Mesenchymal stem cell (in vitro differentiated cells and primary cell): ENCODE measurements at regions not wholly inside any gene's neighbourhood (a gene's known extent, or its start where the extent isn't known, plus 50 kb on each side); places are given as distances from the start of the nearest gene placed in this dataset.

Experiments used
- DNase-seq: peaks from one replicate; pipeline ENCODE4 v3.0.0-alpha.2; 2013
- H2AFZ ChIP-seq: one replicate; pipeline ENCODE4 v1.6.1; 2013; ENCODE audit warnings: low read depth, mild to moderate bottlenecking, control low read depth, inconsistent platforms, low read length, moderate library complexity
- H2AK5ac ChIP-seq: 2 replicates; pipeline ENCODE4 v1.6.1; 2013; ENCODE audit warnings: low read length, moderate library complexity, mild to moderate bottlenecking, inconsistent platforms; ENCODE audit not compliant: severe bottlenecking
- H2BK120ac ChIP-seq: one replicate; pipeline ENCODE4 v1.6.1; 2013; ENCODE audit warnings: low read depth, mild to moderate bottlenecking, inconsistent platforms, low read length, moderate library complexity
- H2BK12ac ChIP-seq, 2 experiments: one replicate each; pipeline ENCODE4 v1.6.1; 2013; ENCODE audit warnings: inconsistent platforms in 2 of 2, low read length in 2 of 2, mild to moderate bottlenecking in 2 of 2, moderate library complexity in 2 of 2, control low read depth in 1 of 2
- H2BK15ac ChIP-seq: one replicate; pipeline ENCODE4 v1.6.1; 2013; ENCODE audit warnings: mild to moderate bottlenecking, low read depth, inconsistent platforms; ENCODE audit not compliant: poor library complexity, severe bottlenecking
- H2BK5ac ChIP-seq: 2 replicates; pipeline ENCODE4 v1.6.1; 2013; ENCODE audit warnings: low read depth, mild to moderate bottlenecking, low read length, control low read depth, inconsistent platforms; ENCODE audit not compliant: poor library complexity, severe bottlenecking
- H3K14ac ChIP-seq, 2 experiments: one replicate each; pipeline ENCODE4 v1.6.1; 2013; ENCODE audit warnings: inconsistent platforms in 2 of 2, low read length in 2 of 2, control low read depth in 1 of 2, mild to moderate bottlenecking in 1 of 2, moderate library complexity in 1 of 2
- H3K18ac ChIP-seq, 2 experiments: one replicate each; pipeline ENCODE4 v1.6.1; 2013; ENCODE audit warnings: inconsistent platforms in 2 of 2, low read length in 2 of 2, control low read depth in 1 of 2, low read depth in 1 of 2, mild to moderate bottlenecking in 1 of 2
- H3K23ac ChIP-seq, 2 experiments: one replicate each; pipeline ENCODE4 v1.6.1; 2013; ENCODE audit warnings: inconsistent platforms in 2 of 2, low read length in 2 of 2, mild to moderate bottlenecking in 2 of 2, moderate library complexity in 2 of 2, control low read depth in 1 of 2
- H3K27ac ChIP-seq: 2 replicates; pipeline ENCODE4 v1.5.1; 2013; ENCODE audit warnings: mild to moderate bottlenecking, moderate library complexity, low read length, control low read depth, inconsistent platforms; ENCODE audit not compliant: poor library complexity, severe bottlenecking
- H3K27me3 ChIP-seq, 2 experiments: 2 replicates each; pipeline versions ENCODE4 v1.6.1 to v1.7.0; 2013; ENCODE audit warnings: low read length in 2 of 2, mild to moderate bottlenecking in 2 of 2, moderate library complexity in 2 of 2, control low read depth in 1 of 2, inconsistent platforms in 1 of 2; ENCODE audit not compliant: control insufficient read depth in 1 of 2, insufficient read depth in 1 of 2
- H3K36me3 ChIP-seq, 2 experiments: 2 replicates each; pipeline versions ENCODE4 v1.6.1 to v1.7.0; 2013; ENCODE audit warnings: low read length in 2 of 2, control low read depth in 1 of 2, inconsistent platforms in 1 of 2, low read depth in 1 of 2, mild to moderate bottlenecking in 1 of 2; ENCODE audit not compliant: insufficient read depth in 2 of 2, control insufficient read depth in 1 of 2
- H3K4ac ChIP-seq, 2 experiments: one replicate each; pipeline ENCODE4 v1.6.1; 2013; ENCODE audit warnings: inconsistent platforms in 2 of 2, low read length in 2 of 2, mild to moderate bottlenecking in 2 of 2, moderate library complexity in 2 of 2, control low read depth in 1 of 2, low read depth in 1 of 2
- H3K4me1 ChIP-seq: 2 replicates; pipeline ENCODE4 v1.6.1; 2013; ENCODE audit warnings: low read depth, low read length, control low read depth; ENCODE audit not compliant: control insufficient read depth, insufficient read depth
- H3K4me2 ChIP-seq: 2 replicates; pipeline ENCODE4 v1.6.1; 2013; ENCODE audit warnings: low read length, mild to moderate bottlenecking, inconsistent platforms; ENCODE audit not compliant: poor library complexity, severe bottlenecking
- H3K4me3 ChIP-seq, 2 experiments: 2 replicates each; pipeline versions ENCODE4 v1.5.1 to v1.7.0; 2013; ENCODE audit warnings: low read length in 2 of 2, mild to moderate bottlenecking in 2 of 2, control low read depth in 1 of 2, low read depth in 1 of 2; ENCODE audit not compliant: insufficient read depth in 1 of 2
- H3K79me1 ChIP-seq: replicated peaks from 2 replicates; pipeline ENCODE4 v1.6.1; 2013; ENCODE audit warnings: mild to moderate bottlenecking, control low read depth, low read length, inconsistent platforms; ENCODE audit not compliant: poor library complexity, severe bottlenecking
- H3K9ac ChIP-seq: 2 replicates; pipeline ENCODE4 v1.7.0; 2013; ENCODE audit warnings: mild to moderate bottlenecking, low read length, moderate library complexity
- H3K9me3 ChIP-seq: 2 replicates; pipeline ENCODE4 v1.7.0; 2013; ENCODE audit warnings: mild to moderate bottlenecking, low read length; ENCODE audit not compliant: control insufficient read depth
- H4K8ac ChIP-seq: one replicate; pipeline ENCODE4 v1.6.1; 2013; ENCODE audit warnings: inconsistent platforms, mild to moderate bottlenecking, low read length, moderate library complexity
- H4K91ac ChIP-seq: one replicate; pipeline ENCODE4 v1.6.1; 2013; ENCODE audit warnings: mild to moderate bottlenecking, low read length, inconsistent platforms
- WGBS: methylation state at CpG from one replicate; pipeline ENCODE4 v1.1.7; 2013; ENCODE audit warnings: mixed read lengths; 5-methylcytosine and 5-hydroxymethylcytosine counted together

DNA sequence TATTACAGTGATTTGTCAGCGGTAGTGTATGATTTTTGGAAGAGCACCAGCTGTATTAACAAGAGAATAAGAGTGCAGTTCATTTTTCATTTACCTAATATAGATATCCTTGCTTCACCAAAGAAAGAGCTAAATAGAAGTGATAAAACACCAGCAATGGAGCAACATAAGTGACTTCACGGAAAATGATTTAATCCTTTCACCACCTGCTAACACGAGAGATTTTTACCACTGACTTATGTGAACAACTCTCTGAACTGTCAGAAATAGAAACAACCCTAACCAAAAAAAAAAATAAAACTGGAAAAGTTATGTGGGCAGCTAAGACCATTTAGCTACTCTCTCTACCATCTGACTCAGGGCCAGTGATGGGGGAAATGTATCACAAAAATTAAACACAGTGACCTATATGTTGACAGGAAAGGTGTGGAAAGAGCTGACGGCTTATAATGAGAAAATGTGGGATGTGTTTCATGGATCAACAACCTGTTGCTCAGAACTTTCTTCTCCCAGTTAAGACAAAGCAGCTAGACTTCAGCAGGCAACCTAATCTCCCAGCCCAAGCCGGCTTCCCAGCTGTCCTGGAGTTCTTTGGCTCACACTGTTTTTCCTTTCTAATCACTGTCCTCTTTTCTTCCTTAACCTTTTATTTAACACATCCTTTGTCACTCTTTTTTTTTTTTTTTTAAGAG is 272.7 kb downstream of the SS18 start:
- Histone ChIP-seq H3K36me3 (no peaks in the 10 kb centered on the region), H3K9me3 (no peaks in the 10 kb centered on the region), H3K4ac (no peak overlapping the region), H3K4me3 (no peak overlapping the region), H3K9ac (no peak overlapping the region), H3K4me2 (no peak overlapping the region), H2AK5ac (no peak overlapping the region), H4K91ac (no peak overlapping the region), H3K14ac (no peak overlapping the region), H2BK15ac (no peak overlapping the region), H3K79me1 (no peaks in the 10 kb centered on the region), H3K27me3 (peaks cover 0 to 7% of the 10 kb centered on the region in 2 experiments), H3K27ac (no peak overlapping the region), H3K4me1 (peaks cover 6% of the 10 kb centered on the region), H2BK5ac (no peak overlapping the region), H3K23ac (no peak overlapping the region), H4K8ac (no peak overlapping the region), H2AFZ (no peak overlapping the region), H2BK120ac (no peak overlapping the region), H3K18ac (no peak overlapping the region), H2BK12ac (no peak overlapping the region)
- DNase-seq, result no peak
- WGBS, result 96% methylated on average over 5 of the region's 5 CpGs

DNA sequence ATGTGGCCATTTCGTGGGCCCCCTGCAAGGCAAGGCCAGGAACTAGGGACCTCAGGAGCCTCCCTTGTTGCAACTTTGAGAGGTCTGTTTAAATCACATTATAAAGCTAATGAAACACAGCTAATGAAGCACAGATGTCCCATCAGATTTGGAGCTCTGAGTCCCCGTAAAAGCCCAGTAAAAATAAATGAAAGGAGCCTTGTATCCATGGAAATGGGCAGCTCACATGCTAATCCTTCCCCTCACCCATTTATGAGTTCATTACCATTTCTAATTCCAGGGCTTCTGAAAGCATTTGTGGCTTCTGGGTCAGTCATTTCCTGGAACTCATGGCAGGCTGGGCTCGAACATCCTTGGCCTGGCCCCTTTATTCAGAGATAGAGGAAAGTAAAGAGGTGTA is 274.8 kb downstream of the SS18 start:
- Histone ChIP-seq H3K4me2 (no peak overlapping the region), H4K91ac (no peak overlapping the region), H2BK5ac (no peak overlapping the region), H3K4me1 (peaks cover 6% of the 10 kb centered on the region), H4K8ac (no peak overlapping the region), H2BK12ac (no peak overlapping the region), H2AFZ (no peak overlapping the region), H3K23ac (no peak overlapping the region), H2AK5ac (no peak overlapping the region), H3K18ac (peak overlapping the region in 1 of 2 experiments; percentile 7), H3K27me3 (peaks cover 0 to 7% of the 10 kb centered on the region in 2 experiments), H3K36me3 (no peaks in the 10 kb centered on the region), H3K4me3 (no peak overlapping the region), H3K9ac (no peak overlapping the region), H3K27ac (no peak overlapping the region), H3K9me3 (no peaks in the 10 kb centered on the region), H2BK15ac (no peak overlapping the region), H2BK120ac (no peak overlapping the region), H3K4ac (no peak overlapping the region), H3K14ac (no peak overlapping the region), H3K79me1 (no peaks in the 10 kb centered on the region)
- no peak for DNase-seq
- 73% methylated on average over 3 of the region's 3 CpGs for WGBS

DNA sequence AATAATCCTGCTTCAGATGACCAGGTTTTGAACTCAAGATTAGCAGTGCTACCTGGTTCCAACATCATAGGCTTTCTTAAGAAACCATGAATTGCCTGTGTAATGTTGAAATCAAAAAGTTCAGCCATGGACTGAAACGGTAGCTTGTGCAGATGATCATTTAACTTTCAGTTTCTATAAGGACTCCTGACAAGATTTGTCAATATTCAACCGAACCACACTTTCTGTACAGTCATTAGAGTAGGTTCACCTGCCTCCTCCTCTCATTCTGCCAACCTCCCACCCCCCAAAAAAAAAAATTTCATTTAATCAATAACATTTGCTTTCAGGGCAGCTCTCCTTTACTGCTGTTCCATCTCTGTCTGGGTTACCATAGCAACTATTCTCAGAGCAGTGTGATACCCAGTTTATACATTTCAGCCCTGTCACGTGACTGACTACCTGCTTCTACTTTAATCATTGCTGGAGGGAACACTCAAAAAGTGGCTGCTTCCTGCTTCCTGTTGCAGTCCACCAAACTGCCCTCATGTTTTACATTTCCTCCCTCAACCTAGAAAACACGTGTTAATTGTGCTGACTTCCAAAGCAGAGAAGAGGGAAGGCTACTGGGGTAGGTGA is 275.5 kb downstream of the SS18 start:
- H3K36me3 ChIP-seq, result no peaks in the 10 kb centered on the region
- no peak overlapping the region for H4K8ac ChIP-seq
- H3K4me3 ChIP-seq, result no peak overlapping the region
- no peak overlapping the region for H3K27ac ChIP-seq
- H3K4me2 ChIP-seq, result no peak overlapping the region
- peaks cover 5% of the 10 kb centered on the region for H3K4me1 ChIP-seq
- H3K27me3 ChIP-seq, result peaks cover 0 to 7% of the 10 kb centered on the region in 2 experiments
- no peak overlapping the region for H3K4ac ChIP-seq
- H3K9me3 ChIP-seq, result no peaks in the 10 kb centered on the region
- H3K79me1 ChIP-seq, result no peaks in the 10 kb centered on the region
- H2BK15ac ChIP-seq, result no peak overlapping the region
- H3K9ac ChIP-seq, result no peak overlapping the region
- H2BK5ac ChIP-seq, result no peak overlapping the region
- no peak overlapping the region for H4K91ac ChIP-seq
- H2BK12ac ChIP-seq, result no peak overlapping the region
- no peak overlapping the region for H3K23ac ChIP-seq
- 89% methylated on average over 3 of the region's 4 CpGs for WGBS
- no peak overlapping the region for H3K18ac ChIP-seq
- no peak for DNase-seq
- no peak overlapping the region for H2AK5ac ChIP-seq
- no peak overlapping the region for H2AFZ ChIP-seq
- no peak overlapping the region for H3K14ac ChIP-seq
- no peak overlapping the region for H2BK120ac ChIP-seq

DNA sequence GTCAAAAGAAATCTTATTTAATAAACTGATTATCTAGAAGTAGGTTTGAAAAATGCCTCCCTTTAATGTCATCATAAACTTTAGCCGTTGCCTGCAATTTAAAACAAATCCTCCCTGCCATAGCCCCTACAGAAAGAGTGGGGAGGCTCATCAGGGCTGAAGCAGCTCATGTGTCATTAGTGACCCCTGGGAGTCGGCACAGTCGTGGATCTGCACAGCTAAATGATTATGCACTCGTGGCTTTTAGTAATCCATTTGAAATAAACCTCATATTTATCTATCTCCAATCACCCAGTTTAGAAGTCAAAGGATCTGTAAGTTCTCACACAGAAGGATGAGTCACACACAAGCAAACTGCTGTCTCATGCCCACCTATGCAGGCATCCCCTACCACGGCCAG is 277.3 kb downstream of the SS18 start:
- H2BK120ac ChIP-seq, result no peak overlapping the region
- no peak overlapping the region for H2AFZ ChIP-seq
- H2BK5ac ChIP-seq, result no peak overlapping the region
- H3K23ac ChIP-seq, result no peak overlapping the region
- no peaks in the 10 kb centered on the region for H3K79me1 ChIP-seq
- no peak overlapping the region for H3K4me3 ChIP-seq
- H3K27ac ChIP-seq, result no peak overlapping the region
- H3K14ac ChIP-seq, result no peak overlapping the region
- H2BK15ac ChIP-seq, result no peak overlapping the region
- no peak overlapping the region for H3K4me2 ChIP-seq
- H4K8ac ChIP-seq, result no peak overlapping the region
- peaks cover 0 to 7% of the 10 kb centered on the region in 2 experiments for H3K27me3 ChIP-seq
- no peak overlapping the region for H2BK12ac ChIP-seq
- 46% methylated on average over 5 of the region's 5 CpGs for WGBS
- H3K9me3 ChIP-seq, result no peaks in the 10 kb centered on the region
- H3K36me3 ChIP-seq, result no peaks in the 10 kb centered on the region
- no peak overlapping the region for H3K18ac ChIP-seq
- peak; percentile 32 for DNase-seq
- no peak overlapping the region for H3K9ac ChIP-seq
- H4K91ac ChIP-seq, result no peak overlapping the region
- no peak overlapping the region for H3K4ac ChIP-seq
- H2AK5ac ChIP-seq, result no peak overlapping the region
- peaks cover 3% of the 10 kb centered on the region for H3K4me1 ChIP-seq
